HG02973 (cell line): ENCODE measurements at regions not wholly inside any gene's neighbourhood (a gene's known extent, or its start where the extent isn't known, plus 50 kb on each side); places are given as distances from the start of the nearest gene placed in this dataset.
"Not testable (repeated sequence)": the region's sequence is repeated elsewhere in the genome, so short reads cannot be mapped to it uniquely, and the experiment has no call there.

ENCODE experiments used
- ATAC-seq: cut with Tn5 transposase; IDR thresholded peaks from one replicate; pipeline ENCODE4 v1.9.1; 2021; ENCODE audit warnings: moderate library complexity; ENCODE audit not compliant: unreplicated experiment

GRCh38 chr15:21024235-21024987, 158.3 kb upstream of the POTEB2 start:
- ATAC-seq = not testable (repeated sequence)

GRCh38 chr15:21018176-21018575, 152.1 kb upstream of the POTEB2 start:
- not testable (repeated sequence) for ATAC-seq

DNA sequence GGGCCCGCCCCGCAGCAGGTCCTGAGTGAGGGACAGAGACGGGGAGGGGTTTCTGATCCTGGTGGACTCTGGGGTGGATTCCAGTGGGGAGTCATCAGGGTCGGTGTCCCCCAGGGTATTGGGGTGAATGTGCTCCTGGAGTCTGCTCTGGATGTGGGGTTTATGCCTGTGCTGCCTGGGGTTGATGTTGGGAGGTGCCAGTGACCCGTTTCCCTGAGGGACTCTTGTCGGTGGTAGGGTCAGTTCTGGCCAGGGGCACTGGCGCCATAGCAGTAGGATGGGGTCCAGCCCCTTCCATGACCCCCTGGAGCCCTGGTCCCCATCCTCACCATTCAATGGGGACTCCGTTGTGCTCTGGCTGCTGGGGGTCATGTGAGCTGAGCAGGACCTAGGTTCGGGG, 151.2 kb upstream of the POTEB2 start:
- ATAC-seq = not testable (repeated sequence)

GRCh38 chr15:21016589-21016988, 150.5 kb upstream of the POTEB2 start:
- not testable (repeated sequence) for ATAC-seq

DNA sequence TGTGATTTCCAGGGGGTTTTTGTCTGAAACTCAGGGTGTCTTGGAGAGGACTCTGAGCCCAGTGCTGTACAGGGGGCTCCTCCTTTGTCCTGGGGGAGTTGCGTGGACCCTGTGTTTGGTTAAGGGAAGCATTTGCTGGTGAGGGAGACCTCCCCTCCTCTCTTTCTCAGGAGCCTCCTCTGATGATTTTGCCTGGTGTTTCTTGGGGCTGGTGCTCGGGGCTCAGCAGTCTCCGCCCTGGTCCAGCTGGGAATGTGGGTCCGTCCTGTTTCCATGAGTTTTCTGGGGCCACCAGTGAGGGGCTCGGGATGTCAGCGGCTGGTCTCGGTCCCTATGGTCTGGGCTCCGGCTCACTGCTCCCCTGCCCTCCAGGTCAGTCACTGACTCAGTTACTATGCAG, 149.1 kb upstream of the POTEB2 start:
- ATAC-seq = not testable (repeated sequence)

GRCh38 chr15:21013308-21013707, 147.2 kb upstream of the POTEB2 start:
- ATAC-seq = not testable (repeated sequence)

DNA sequence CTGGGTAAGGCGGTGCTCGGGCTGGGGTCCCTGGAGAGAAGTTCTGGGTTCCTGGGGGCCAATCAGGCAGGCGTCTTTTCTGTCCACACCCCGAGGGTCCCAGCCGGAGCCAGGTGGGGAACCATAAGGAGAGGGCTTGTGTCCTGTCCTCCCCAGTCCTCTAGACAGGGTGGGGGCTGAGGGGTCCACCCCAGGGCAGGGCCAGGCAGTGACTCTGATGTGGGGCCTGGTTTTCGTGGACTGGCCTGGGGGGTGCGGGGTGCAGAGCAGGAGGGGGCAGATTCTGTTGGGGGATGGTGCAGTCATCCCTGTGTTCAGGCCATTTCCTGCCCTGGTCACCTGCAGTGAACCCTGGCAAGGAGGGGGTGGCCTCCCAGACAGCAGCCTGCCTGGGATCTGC, 143.5 kb upstream of the POTEB2 start:
- ATAC-seq = not testable (repeated sequence)

- not testable (repeated sequence) for ATAC-seq
Observed at GRCh38 chr15:21003459-21003858, 137.3 kb upstream of the POTEB2 start.

DNA sequence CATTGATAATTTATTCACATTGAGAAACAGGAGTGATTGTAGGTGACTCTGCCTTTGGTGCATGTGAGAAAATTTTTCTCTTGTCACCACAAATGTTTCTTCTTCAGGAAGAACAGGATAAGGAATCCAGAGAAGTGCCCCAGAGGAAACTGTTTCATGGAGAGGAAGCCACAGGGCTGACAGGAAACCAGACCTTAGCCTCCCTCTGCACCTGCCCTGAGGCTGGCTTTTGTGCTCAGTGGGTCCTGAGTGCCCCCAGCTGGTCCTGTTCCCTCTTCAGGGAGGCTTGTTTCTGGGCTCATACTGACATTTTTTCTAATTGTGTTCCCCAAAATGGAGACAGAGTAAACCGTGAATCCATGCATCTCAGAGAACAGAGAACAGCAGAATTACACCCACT, 135.8 kb upstream of the POTEB2 start:
- ATAC-seq = not testable (repeated sequence)

DNA sequence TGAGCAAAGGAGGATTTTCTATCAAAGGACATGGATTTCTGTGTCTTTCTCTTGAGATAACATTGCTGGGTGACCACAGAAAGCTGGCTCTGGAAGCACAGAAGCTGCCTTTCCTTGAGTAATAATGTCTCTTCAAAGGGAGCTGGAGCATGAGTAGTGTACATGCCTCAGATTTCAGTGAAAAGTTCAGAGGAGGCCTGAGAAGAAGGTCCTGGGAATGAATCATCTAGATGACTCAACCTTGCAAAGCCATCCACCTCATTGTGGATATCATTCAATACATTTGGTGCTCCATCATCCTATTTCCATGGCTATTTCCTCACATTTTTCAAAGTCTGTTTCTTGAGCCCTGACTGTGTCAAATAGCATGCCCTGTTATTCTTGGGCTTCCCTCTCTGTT, 125.6 kb upstream of the POTEB2 start:
- not testable (repeated sequence) for ATAC-seq

DNA sequence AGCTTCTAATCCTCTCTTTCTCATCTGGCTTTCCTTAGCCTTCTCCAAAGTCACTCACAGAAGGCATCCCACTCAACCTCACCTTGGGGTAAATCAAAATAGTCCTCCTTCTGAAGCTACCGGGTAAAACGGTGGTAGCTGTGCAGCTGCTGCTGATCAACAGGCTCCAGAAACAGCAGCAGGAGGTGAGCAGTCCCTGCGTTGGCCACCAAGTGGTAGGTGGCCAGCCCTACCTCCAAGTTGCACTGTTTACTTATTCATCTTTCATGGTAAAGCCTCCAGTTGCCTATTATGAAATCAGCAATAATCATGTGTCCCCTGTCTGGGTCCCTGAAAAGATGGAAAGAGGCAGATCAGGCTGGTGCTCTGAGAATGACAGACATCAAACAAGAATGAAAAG, 125.1 kb upstream of the POTEB2 start:
- not testable (repeated sequence) for ATAC-seq

GRCh38 chr15:20986775-20987174, 120.7 kb upstream of the POTEB2 start:
- ATAC-seq = not testable (repeated sequence)

- ATAC-seq = peak; percentile 65
Observed at GRCh38 chr15:20978057-20978456, 111.9 kb upstream of the POTEB2 start.

DNA sequence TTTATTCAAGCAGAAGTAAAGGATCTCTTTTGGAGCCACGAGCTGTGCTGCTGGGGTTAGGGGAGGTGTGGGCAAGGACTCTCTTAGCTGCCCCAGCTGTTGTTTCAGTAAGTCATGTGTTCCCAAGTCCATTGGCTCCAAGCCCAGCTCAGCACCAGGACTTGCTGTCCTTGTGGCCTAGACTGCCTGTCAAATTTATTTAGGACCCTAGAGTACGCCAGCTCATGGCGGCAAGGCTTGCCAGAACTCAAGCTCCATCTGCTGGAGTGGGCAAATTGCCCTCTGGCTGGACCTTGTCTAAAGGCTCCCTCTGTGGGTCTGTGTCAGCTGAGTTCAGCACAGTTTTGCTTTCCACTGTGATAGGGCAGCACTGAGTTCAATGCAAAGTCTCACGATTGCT, 106.6 kb upstream of the POTEB2 start:
- not testable (repeated sequence) for ATAC-seq

GRCh38 chr15:20959299-20959698, 93.2 kb upstream of the POTEB2 start:
- not testable (repeated sequence) for ATAC-seq

- not testable (repeated sequence) for ATAC-seq
Observed at GRCh38 chr15:20929322-20929721, 63.2 kb upstream of the POTEB2 start.
